PFSK-1 (cell line): ENCODE measurements at regions not wholly inside any gene's neighbourhood (a gene's known extent, or its start where the extent isn't known, plus 50 kb on each side); places are given as distances from the start of the nearest gene placed in this dataset.

Experiments used
- FOXP2 ChIP-seq: optimal IDR thresholded peaks from 2 replicates; pipeline ENCODE3; 2011; ENCODE audit warnings: borderline replicate concordance, control low read depth, inconsistent platforms; ENCODE audit not compliant: insufficient read depth; ENCODE audit errors: extremely low read length, extremely low read depth
- POLR2AphosphoS5 ChIP-seq: IDR thresholded peaks from 2 replicates; pipeline ENCODE4 v1.6.1; 2012; ENCODE audit warnings: low read depth, mild to moderate bottlenecking, control low read depth, low read length, moderate library complexity
- SIN3A ChIP-seq: IDR thresholded peaks from 2 replicates; pipeline ENCODE4 v1.6.1; 2012; ENCODE audit warnings: mild to moderate bottlenecking, low read length, moderate library complexity, borderline replicate concordance; ENCODE audit not compliant: insufficient read depth
- TAF1 ChIP-seq: IDR thresholded peaks from 2 replicates; pipeline ENCODE4 v1.6.1; 2012; ENCODE audit warnings: low read length, control low read depth, borderline replicate concordance; ENCODE audit not compliant: insufficient read depth
- TF ChIP-seq, protein P1 (sequence below), 2 experiments: IDR thresholded peaks; 2 replicates each; pipeline versions ENCODE4 v1.6.1 to v1.8.0; 2011 to 2012; ENCODE audit warnings: low read depth in 2 of 2, low read length in 2 of 2, control low read depth in 1 of 2, inconsistent platforms in 1 of 2, mild to moderate bottlenecking in 1 of 2, moderate library complexity in 1 of 2; ENCODE audit not compliant: insufficient read depth in 1 of 2

DNA sequence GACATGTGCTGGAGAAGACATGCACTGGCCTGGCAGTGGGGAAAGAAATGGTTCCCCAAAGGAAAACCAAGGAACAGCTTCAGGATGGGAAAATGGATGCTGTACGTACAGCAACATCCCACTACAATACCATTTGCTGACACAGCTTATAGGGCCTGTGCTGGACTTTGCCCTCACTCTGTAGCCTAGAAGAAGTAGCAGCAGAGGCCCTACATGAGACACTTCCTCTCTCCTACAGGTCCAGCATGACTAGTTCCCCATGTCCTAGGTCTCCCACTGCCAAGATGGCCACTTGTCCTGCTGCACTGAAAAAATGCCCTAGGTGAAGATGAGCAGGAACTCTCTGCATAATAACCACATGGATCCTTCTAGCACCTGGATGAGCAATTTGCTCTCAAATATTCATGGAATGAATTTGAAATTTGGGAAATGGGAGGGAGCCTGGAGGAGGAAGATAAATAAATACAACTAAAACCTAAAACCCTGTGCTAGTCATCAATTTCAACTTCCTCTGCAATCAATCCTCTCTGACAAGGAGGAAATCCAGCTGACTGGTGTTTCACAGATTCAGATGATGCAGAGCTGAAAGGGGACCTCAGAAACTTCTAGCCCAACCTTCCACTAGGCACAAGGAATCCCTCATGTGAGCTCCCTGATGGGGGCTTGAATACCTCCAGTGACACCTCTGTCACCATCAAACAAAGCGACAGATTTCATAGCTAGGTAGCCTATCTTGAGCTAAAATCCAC lies 514.3 kb upstream of the PPP2R3A start:
- TF ChIP-seq, protein P1, sequence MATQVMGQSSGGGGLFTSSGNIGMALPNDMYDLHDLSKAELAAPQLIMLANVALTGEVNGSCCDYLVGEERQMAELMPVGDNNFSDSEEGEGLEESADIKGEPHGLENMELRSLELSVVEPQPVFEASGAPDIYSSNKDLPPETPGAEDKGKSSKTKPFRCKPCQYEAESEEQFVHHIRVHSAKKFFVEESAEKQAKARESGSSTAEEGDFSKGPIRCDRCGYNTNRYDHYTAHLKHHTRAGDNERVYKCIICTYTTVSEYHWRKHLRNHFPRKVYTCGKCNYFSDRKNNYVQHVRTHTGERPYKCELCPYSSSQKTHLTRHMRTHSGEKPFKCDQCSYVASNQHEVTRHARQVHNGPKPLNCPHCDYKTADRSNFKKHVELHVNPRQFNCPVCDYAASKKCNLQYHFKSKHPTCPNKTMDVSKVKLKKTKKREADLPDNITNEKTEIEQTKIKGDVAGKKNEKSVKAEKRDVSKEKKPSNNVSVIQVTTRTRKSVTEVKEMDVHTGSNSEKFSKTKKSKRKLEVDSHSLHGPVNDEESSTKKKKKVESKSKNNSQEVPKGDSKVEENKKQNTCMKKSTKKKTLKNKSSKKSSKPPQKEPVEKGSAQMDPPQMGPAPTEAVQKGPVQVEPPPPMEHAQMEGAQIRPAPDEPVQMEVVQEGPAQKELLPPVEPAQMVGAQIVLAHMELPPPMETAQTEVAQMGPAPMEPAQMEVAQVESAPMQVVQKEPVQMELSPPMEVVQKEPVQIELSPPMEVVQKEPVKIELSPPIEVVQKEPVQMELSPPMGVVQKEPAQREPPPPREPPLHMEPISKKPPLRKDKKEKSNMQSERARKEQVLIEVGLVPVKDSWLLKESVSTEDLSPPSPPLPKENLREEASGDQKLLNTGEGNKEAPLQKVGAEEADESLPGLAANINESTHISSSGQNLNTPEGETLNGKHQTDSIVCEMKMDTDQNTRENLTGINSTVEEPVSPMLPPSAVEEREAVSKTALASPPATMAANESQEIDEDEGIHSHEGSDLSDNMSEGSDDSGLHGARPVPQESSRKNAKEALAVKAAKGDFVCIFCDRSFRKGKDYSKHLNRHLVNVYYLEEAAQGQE (IDR thresholded peaks at IDR 0.05; ENCODE audit: insufficient read depth in 1 of 2, low read depth in 2 of 2, low read length in 2 of 2) = no peak
- no peak for TF ChIP-seq POLR2AphosphoS5
- no peak for TF ChIP-seq TAF1
- no peak for TF ChIP-seq FOXP2
- no peak for TF ChIP-seq SIN3A

DNA sequence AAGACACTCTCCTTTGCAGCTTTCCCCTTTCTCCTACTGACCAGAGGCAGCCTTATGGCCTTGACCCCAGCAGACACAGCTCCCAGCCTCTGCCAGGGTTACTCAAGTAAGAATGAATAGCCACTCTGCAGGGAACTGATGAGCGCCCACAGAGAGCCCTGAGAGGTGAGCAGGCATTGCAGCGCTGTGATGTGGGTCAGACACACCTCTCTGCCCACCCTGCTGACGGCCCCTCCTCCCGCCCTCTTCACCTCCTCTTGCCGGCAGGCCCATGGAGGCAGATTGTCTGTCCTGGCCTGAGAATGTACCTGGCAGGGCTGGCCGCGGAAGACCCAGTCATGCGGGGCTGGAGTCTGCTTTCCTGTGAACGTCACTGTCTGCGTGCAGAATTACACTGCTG lies 512.6 kb upstream of the PPP2R3A start:
- TF ChIP-seq TAF1 (no peak), POLR2AphosphoS5 (no peak), SIN3A (no peak), FOXP2 (no peak)
- TF ChIP-seq, protein P1 (IDR thresholded peaks at IDR 0.05; ENCODE audit: insufficient read depth in 1 of 2, low read depth in 2 of 2, low read length in 2 of 2) = no peak

- TF ChIP-seq FOXP2 (no peak), POLR2AphosphoS5 (no peak), TAF1 (no peak), SIN3A (no peak)
- TF ChIP-seq, protein P1 (IDR thresholded peaks at IDR 0.05; ENCODE audit: insufficient read depth in 1 of 2, low read depth in 2 of 2, low read length in 2 of 2) = no peak
These were observed 512.2 kb upstream of the PPP2R3A start for GRCh38 chr3:135453326-135453725.

GRCh38 chr3:135454890-135455289 lies 510.6 kb upstream of the PPP2R3A start:
- TF ChIP-seq FOXP2 = no peak
- TF ChIP-seq POLR2AphosphoS5 = no peak
- TF ChIP-seq, protein P1 (IDR thresholded peaks at IDR 0.05; ENCODE audit: insufficient read depth in 1 of 2, low read depth in 2 of 2, low read length in 2 of 2) = no peak
- TF ChIP-seq TAF1 = no peak
- no peak for TF ChIP-seq SIN3A
